Superior temporal gyrus (tissue), 1 donor: ENCODE measurements at regions not wholly inside any gene's neighbourhood (a gene's known extent, or its start where the extent isn't known, plus 50 kb on each side); places are given as distances from the start of the nearest gene placed in this dataset.

ENCODE experiments used
- DNase-seq: peaks from one replicate; pipeline ENCODE4 v3.0.0-alpha.2; 2016; ENCODE audit errors: extremely low spot score

DNA sequence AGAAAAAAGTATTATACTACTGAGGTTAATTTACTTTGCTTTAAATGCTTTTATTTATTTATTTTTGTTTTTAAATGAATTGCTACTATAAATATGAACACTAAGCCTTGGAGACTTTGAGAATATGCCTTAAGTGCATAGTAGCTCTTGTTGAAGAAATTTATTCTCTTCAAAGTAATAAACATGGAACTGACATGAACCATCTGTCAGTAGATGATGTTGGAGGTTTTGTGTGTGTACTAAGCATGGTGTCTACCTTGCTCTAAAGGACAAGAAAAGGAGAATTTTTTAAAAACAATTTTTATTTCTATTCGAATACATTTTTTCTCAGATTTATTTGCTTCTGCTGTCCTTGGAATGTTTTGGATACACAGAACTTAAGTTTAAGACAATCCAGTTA, 81.1 kb upstream of the PDZRN3 start:
- DNase-seq, result no peak

DNA sequence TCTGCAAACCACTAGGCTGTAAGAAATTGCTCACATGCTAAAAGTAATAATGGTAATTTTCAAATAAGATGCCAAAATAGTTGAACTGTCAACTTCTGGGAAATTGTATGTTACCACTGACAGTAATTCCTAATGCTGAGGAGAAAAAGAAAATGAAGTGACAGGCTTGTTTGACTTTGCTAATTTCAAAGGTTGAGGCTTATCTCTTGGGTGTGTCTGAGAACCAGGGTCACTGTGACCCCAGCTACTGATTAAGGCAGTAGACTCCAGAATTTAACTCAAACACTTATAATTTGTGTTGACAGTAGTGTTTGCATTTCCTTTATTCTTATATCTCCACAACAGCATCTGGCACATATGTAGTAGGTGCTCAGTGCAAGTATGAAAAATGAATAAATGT, 74.6 kb upstream of the PDZRN3 start:
- DNase-seq, result no peak

DNA sequence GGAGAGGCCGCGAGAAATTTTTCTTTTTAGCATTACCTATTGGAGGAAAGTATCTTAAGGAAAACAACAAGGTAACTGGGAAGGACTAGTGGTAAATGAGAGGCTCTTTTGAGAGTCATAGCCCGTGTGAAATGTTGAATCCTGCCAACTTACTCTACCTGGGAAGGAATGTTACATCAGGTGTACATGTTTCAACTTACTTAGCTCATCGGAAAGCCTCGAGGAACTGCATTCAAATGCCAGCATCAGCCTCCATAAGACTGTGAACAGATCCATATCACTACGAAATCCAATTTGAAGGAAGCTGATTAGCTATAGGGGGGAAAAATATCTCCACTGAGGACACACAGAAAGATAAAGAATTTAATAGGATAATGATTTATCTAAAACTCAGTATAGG, 72.3 kb upstream of the PDZRN3 start:
- no peak for DNase-seq

DNA sequence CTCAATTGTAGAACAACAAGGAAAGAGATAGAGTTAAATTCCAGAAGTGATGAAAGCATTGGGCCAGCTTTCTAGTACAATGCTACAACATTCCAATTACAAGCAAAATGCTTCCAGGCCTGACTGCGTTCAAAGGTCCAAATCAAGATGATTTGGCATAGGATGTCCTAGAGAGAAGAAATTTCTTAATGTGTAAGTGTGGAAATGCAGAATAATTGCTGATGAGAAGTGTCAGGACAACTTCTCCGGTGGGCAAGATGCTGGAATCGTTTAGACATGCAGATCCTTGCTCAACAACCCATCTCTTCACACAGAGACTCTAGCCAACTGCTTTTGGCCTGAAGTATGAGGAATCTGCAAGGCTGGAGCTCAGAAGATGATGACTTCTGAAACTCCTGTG, 71.1 kb upstream of the PDZRN3 start:
- no peak for DNase-seq

DNA sequence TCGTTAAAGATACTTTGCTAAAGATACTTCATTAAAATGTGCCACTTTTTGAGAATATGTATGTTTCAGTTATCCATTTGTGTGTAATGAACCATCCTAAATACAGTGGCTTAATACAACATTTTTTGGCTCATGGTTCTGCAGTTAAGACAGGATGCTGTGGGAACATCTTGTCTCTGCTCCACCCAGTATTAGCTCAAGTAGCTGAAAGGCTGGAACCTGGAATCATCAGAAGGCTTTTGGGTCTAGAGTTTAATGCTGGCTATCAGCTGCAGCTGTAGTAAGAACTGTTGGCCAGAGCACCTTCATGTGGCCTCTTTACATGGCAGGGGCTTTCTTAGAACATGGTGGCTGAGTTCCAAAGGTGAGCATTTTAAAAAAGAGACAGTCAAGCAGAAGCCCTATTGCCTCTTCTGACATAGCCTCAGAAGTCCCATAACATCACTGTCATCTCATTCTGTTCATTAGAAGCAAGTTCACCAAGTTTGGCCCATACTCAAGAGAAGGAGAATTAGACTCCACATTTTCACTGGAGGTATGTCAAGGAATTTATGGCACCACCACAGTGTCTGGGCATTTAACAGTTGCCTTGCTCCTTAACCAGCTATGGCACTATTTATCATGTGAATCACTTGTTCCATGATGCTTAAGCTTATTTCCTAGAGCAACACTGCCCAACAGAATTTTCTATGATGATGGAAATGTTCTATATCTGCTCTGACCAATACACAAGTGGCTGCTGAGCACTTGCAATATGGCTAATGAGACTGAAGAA, 70.4 kb upstream of the PDZRN3 start:
- DNase-seq, result no peak

DNA sequence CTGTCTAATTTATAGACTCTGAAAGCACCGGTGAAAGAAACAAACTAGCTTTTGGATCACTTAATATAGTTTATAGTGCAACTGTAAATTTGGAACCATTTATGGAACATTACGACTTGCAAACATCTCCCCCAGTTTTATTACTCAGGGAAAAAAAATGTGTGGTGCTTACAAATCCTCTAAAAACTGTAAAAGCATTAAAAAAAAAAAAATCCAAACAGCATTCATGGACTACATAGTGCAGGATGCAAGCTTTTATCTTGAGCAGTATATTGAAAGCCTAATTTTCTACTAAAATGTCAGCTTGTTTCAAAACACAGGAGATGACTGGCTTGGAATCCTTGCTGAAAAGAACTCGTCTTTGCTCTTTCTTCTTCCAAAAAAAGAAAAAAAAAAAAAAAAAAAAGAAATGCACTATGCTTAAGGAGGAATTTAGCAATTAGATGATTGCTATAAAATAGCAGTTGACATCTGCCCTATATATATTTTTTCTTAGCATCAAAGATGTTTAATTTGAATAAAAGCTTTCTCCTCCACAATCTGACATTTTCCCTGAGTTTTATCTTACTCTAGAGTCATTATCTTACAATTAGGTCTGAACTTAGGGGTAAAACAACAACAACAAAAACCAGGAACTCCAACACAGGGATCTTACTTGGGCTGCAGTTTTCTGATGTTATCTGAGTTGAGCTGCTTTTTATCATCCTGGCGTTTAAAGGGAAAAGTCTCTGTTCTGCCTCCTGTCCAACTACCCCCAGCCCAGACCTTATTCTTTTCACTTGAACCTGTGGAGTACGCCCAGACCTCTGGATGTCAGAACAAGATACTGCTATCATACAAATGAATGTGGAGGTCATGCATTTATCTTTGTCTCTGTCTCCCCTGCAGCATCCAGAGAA, 62.6 kb upstream of the PDZRN3 start:
- DNase-seq, result no peak

DNA sequence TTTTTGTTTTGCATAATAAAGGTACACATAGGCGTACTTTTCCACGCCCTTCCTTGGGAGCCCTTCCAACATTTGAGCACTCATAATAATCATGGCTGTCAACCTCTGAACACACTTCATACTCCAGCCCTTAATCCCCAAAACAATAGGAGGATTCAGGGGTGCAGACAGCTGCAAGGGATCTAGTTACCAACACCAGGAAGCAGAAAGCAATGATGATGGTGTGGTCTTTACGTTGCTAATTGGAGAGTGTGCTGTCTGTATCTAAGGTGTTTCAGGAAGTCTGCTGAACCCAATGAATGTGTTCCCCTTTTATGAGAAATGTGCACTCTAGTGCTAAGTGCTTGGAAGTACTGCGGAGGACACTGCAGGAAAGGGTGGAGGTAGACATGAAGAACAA, 60.3 kb upstream of the PDZRN3 start:
- DNase-seq, result no peak

DNA sequence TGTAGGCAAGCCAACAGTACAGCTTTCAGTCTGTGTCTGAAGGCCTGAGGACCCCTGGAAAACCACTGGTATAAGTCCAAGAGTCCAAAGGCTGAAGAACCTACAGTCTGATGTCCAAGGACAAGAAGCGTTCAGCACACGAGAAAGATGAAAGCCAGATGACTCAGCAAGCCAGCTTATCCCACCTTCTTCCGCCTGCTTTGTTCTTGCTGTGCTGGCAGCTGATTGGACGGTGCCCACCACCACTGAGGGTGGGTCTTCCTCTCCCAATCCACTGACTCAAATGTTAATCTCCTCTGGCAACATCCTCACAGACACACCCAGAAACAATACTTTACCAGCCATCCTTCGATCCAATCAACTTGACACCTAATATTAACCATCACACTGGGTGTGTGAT, 59.0 kb upstream of the PDZRN3 start:
- DNase-seq, result no peak

DNA sequence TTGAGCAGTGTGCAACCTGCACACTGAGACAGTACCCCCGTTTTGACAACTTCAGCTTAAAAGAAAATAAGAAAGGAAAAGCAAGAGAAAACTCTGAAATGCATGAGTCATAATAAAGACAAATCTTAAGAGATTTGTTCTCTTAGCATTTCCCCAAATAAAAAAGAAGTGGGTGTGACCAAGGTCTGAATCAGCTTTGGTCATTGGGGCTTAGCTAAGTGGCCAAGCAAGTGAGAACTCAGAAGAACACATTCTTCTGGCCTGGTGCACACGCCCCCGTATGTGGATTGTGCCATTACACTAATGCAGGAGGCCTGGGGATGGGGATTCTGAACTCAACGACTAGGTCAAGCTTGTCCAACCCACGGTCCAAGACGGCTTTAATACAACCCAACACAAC, 56.9 kb upstream of the PDZRN3 start:
- DNase-seq, result peak; percentile 13

DNA sequence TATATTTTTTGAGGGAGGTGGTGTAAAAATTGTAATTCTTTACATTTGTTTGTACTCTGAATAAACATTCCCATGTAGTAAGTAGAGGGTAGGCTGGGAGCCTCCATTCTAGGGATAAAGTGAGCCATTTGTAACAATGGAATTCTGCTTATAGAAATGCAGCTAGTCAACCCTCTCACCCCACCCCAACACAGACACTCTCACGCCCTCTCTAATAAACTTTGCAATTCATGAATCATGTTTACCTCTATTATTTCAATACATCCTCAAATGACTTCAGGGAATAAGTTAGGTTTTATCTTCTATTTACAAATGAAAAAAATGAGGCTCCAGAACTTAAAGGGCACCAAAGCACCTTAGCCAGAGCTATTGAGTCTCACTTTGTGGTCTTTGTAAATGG, 56.5 kb upstream of the PDZRN3 start:
- DNase-seq, result no peak

DNA sequence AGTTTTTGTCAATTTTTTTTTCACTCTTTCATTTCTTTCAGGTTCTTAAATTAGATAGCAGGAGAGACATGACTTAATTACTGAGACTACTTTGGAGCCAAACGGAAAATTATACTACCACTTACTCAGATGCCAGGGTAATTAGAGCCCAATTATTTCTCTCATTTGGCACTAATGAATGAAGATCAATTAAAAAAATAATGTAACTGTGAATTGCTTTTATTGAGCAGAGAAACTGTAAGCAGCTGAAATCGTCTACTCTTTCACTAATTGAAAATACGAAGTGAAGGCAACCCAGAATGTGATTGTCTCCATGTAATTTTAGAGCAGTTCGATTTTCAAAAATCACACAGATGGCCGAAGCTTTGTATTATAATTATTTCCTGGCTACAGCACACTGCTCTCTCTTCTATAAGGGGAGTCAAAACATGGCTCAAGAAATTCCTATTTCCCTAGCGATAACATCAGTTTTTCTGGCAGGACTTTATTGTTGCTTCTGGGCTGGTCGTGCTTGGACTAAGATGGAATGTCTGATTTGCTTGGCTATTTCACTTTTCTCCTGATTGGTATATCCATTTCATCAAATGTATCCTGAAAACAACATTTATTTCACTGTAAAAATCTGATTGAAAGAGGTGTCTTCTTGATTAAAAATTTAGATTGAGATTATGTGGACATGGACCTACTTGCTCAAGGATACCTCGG, 55.8 kb upstream of the PDZRN3 start:
- no peak for DNase-seq

DNA sequence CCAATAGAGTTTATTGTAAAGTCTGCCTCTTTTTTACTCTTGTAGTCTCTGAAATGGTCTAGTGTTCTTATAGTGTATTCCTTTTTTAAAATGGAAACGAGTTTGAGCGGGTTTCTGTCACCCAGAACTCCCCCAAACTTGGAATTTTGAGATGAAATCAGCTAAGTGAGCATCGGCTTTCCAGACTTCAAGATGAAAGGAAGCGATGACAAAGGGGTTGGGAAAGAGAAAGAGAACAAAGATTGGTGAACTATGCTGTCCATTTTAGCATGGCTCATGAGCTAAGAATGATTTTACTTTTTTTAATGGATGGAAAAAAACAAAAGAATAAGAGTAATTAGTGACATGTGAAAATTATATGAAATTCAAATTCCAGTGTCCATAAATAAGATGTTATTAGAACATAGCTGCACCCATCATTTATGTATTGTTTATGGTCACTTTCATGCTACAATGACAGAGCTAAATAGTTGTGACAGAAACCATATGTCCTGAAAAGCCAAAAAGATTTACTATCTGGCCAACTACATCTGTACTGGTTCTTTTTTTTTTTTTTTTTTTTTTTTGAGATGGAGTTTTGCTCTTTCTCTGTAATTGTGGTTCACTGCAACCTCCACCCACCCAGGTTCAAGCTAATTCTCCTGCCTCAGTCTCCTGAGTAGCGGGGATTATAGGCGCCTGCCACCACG, 52.7 kb upstream of the PDZRN3 start:
- DNase-seq, result no peak
